DND-41 (cell line): ENCODE measurements at regions not wholly inside any gene's neighbourhood (a gene's known extent, or its start where the extent isn't known, plus 50 kb on each side); places are given as distances from the start of the nearest gene placed in this dataset.

Experiments used
- EZH2 ChIP-seq: IDR thresholded peaks from 3 replicates; pipeline ENCODE4 v1.6.1; 2012; ENCODE audit warnings: borderline replicate concordance, low read depth, mild to moderate bottlenecking, moderate library complexity, low read length, inconsistent platforms; ENCODE audit not compliant: severe bottlenecking
- TF ChIP-seq, protein P1 (sequence below): IDR thresholded peaks from 2 replicates; pipeline ENCODE4 v1.5.1; 2012; ENCODE audit warnings: borderline replicate concordance, low read length, moderate library complexity, mild to moderate bottlenecking; ENCODE audit not compliant: poor library complexity, severe bottlenecking; ENCODE audit errors: extremely low read depth

DNA sequence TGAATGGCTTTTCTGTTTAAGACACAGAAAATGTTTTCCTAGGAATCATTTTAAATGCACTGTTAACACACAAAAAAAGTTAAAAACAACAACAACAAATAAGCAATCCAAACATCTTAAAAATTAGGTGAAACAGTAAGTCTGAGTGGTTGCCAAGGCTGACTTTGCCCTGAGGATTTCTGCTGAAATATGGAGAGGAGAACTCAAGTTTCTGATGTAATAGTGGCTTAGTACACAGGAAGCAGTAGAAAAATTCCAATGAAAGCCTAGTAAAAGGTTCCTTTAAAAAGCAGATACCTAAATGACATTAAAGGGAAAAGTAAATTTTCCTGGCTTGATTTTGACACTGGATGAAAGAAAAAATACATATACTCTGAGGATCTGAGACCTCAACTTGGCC is 184.2 kb downstream of the EPM2A start:
- TF ChIP-seq, protein P1, sequence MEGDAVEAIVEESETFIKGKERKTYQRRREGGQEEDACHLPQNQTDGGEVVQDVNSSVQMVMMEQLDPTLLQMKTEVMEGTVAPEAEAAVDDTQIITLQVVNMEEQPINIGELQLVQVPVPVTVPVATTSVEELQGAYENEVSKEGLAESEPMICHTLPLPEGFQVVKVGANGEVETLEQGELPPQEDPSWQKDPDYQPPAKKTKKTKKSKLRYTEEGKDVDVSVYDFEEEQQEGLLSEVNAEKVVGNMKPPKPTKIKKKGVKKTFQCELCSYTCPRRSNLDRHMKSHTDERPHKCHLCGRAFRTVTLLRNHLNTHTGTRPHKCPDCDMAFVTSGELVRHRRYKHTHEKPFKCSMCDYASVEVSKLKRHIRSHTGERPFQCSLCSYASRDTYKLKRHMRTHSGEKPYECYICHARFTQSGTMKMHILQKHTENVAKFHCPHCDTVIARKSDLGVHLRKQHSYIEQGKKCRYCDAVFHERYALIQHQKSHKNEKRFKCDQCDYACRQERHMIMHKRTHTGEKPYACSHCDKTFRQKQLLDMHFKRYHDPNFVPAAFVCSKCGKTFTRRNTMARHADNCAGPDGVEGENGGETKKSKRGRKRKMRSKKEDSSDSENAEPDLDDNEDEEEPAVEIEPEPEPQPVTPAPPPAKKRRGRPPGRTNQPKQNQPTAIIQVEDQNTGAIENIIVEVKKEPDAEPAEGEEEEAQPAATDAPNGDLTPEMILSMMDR: no peak
- no peak for TF ChIP-seq EZH2
